ENCODE measurements at regions not wholly inside any gene's neighbourhood (a gene's known extent, or its start where the extent isn't known, plus 50 kb on each side); places are given as distances from the start of the nearest gene placed in this dataset.

DNA sequence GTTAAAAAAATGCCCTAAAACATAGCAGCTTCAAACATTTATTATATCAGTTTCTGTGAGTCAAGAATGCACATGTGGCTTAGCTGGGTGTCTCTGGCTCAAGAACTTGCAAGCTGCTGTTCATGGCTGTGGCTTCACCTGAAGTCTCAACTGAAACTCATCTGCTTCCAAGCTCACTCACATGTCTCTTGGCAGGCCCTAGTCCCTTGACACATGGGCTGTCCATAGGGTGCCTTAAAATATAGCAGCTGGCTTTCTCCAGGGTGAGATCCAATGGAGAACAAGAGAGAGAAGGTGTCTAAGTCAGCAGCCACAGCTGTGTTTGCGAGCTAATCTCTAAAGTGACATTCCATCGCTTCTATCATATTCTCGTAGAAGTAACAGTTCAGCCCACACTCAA is 152.8 kb downstream of the DSEL start:
- Histone ChIP-seq H2BK120ac (replicated peaks; ENCODE audit: low read depth, low read length) (no peak overlapping the region), H4K8ac (ENCODE audit: extremely low read depth, insufficient read depth, low read length) (no peak overlapping the region), H2BK15ac (ENCODE audit: low read length) (no peak overlapping the region), H4K20me1 (replicated peaks in 1 of 2; ENCODE audit: control insufficient read depth in 1 of 2, insufficient read depth in 2 of 2, low read length in 2 of 2) (no peaks in the 10 kb centered on the region), H3K23me2 (ENCODE audit: low read depth, low read length) (no peaks in the 10 kb centered on the region), H3K36me3 (ENCODE audit: control insufficient read depth in 2 of 4, insufficient read depth in 4 of 4, low read length in 3 of 4) (no peaks in the 10 kb centered on the region), H3K9me3 (ENCODE audit: insufficient read depth in 2 of 2, low read depth in 1 of 2, low read length in 1 of 2) (no peaks in the 10 kb centered on the region), H3K27ac (ENCODE audit: low read depth, low read length) (no peak overlapping the region), H3K9ac (replicated peaks in 1 of 4; ENCODE audit: extremely low read depth in 1 of 4, low read depth in 3 of 4, low read length in 3 of 4) (no peak overlapping the region), H2BK12ac (ENCODE audit: low read depth, low read length) (no peak overlapping the region), H2AK5ac (ENCODE audit: low read depth, low read length) (no peak overlapping the region), H3K4me2 (ENCODE audit: insufficient read depth in 1 of 2, low read depth in 2 of 2, low read length in 2 of 2) (no peak overlapping the region), H4K91ac (replicated peaks; ENCODE audit: insufficient read length, low read length) (no peak overlapping the region), H3K4me1 (replicated peaks in 1 of 4; ENCODE audit: control insufficient read depth in 3 of 4, insufficient read depth in 4 of 4, low read length in 3 of 4) (no peaks in the 10 kb centered on the region), H3K23ac (ENCODE audit: insufficient read length) (no peak overlapping the region), H4K5ac (ENCODE audit: insufficient read length, low read depth, low read length) (no peak overlapping the region), H3K79me2 (ENCODE audit: control insufficient read depth in 1 of 2, insufficient read depth in 2 of 2, low read length in 2 of 2) (no peaks in the 10 kb centered on the region), H3K4ac (replicated peaks; ENCODE audit: insufficient read length, low read depth, low read length) (no peak overlapping the region), H2AFZ (ENCODE audit: low read length) (0 out of 2 replicates have a peak overlapping the region, but pooled peaks have one; percentile 53), H2BK5ac (ENCODE audit: low read depth, low read length) (no peak overlapping the region), H3K79me1 (ENCODE audit: low read depth, low read length) (no peaks in the 10 kb centered on the region), H3K14ac (ENCODE audit: insufficient read length) (no peak overlapping the region), H2BK20ac (ENCODE audit: low read length) (no peak overlapping the region), H3K56ac (replicated peaks; ENCODE audit: insufficient read length, low read depth, low read length) (no peak overlapping the region), H3K4me3 (ENCODE audit: extremely low read depth in 1 of 4, insufficient read depth in 2 of 4, low read depth in 3 of 4, low read length in 4 of 4) (no peak overlapping the region), H3K18ac (ENCODE audit: extremely low read depth, low read length) (no peak overlapping the region), H3K27me3 (replicated peaks in 1 of 4; ENCODE audit: control insufficient read depth in 3 of 4, extremely low read depth in 1 of 4, insufficient read depth in 3 of 4, low read length in 3 of 4) (no peaks in the 10 kb centered on the region)
- WGBS, 2 experiments (ENCODE audit: extremely low coverage in 1 of 2, insufficient coverage in 1 of 2, insufficient read length in 1 of 2, insufficient replicate concordance in 2 of 2, low coverage in 1 of 2, low lambda C conversion rate in 2 of 2, missing lambda C conversion rate in 1 of 2): 87% methylated on average over 3 of the region's 3 CpGs; no CpG with 5 or more reads in 1 of the 2 experiments
- ChIA-PET CTCF (ENCODE audit: partially characterized antibody) (interaction anchor here (1.1 kb wide), 1 partner anchor 154 kb away, joined by 3 read pairs; no protein-coding TSS in a partner anchor), POLR2A (ENCODE audit: partially characterized antibody) (no interaction called here)
- FAIRE-seq: no peak
- no peak for DNase-seq (ENCODE audit: low read depth in 1 of 2, low spot score in 2 of 2)
- TF ChIP-seq CBX5 (IDR thresholded peaks at IDR 0.05; ENCODE audit: low read depth, low read length) (no peak), KDM4A (IDR thresholded peaks at IDR 0.05; ENCODE audit: low read depth, low read length, severe bottlenecking) (no peak), MAFK (IDR thresholded peaks at IDR 0.05; ENCODE audit: low read depth, low read length) (no peak), CTBP2 (IDR thresholded peaks at IDR 0.05; ENCODE audit: borderline replicate concordance, insufficient read depth, insufficient read length, low read length) (no peak), NRF1 (IDR thresholded peaks at IDR 0.05; ENCODE audit: low read depth, low read length) (no peak), BRCA1 (IDR thresholded peaks at IDR 0.05; ENCODE audit: low read depth, low read length) (no peak), POLR2AphosphoS5 (IDR thresholded peaks at IDR 0.05; ENCODE audit: low read depth, low read length) (no peak), CEBPB (IDR thresholded peaks at IDR 0.05; ENCODE audit: low read depth, low read length) (no peak), TAF7 (optimal IDR thresholded peaks at IDR 0.05; ENCODE audit: borderline replicate concordance, low read depth, low read length) (no peak), TAF1 (IDR thresholded peaks at IDR 0.05; ENCODE audit: low read depth, low read length) (no peak)

All from H1 (cell line).